Adrenal gland (tissue), 9 donors: ENCODE measurements at regions not wholly inside any gene's neighbourhood (a gene's known extent, or its start where the extent isn't known, plus 50 kb on each side); places are given as distances from the start of the nearest gene placed in this dataset.

Source experiments
- DNase-seq, 7 donors: peaks; one replicate each; pipeline ENCODE4 v3.0.0-alpha.2; 2019 to 2020
- H3K27ac ChIP-seq, 5 donors: fragments of 200-600 bp; sonication (generic) in 4 of 5; 1 replicate in 3 of 5; 2 replicates in 2 of 5; pipeline versions ENCODE4 v1.5.1 to v1.8.0; 2016 to 2020; ENCODE audit warnings: mild to moderate bottlenecking in 1 of 5
- H3K27me3 ChIP-seq: fragments of 200-600 bp; 2 replicates; pipeline ENCODE4 v1.8.0; 2021
- H3K36me3 ChIP-seq, 2 donors: fragments of 200-600 bp; replicated peaks in 1 of 2; 1 replicate in 1 of 2; 2 replicates in 1 of 2; pipeline versions ENCODE4 v1.5.1 to v1.8.0; 2018 to 2022
- H3K4me1 ChIP-seq, 2 donors: fragments of 200-600 bp; replicated peaks in 1 of 2; 1 replicate in 1 of 2; 2 replicates in 1 of 2; pipeline versions ENCODE4 v1.5.1 to v1.8.0; 2018 to 2021
- H3K4me3 ChIP-seq, 4 donors: fragments of 200-600 bp; sonication (generic) in 3 of 4; one replicate each; pipeline ENCODE4 v1.5.1; 2016 to 2018
- H3K9me3 ChIP-seq, 3 donors: fragments of 200-600 bp; sonication (generic) in 1 of 3; replicated peaks in 1 of 3; 1 replicate in 2 of 3; 2 replicates in 1 of 3; pipeline versions ENCODE4 v1.5.1 to v1.8.0; 2016 to 2021
- POLR2A ChIP-seq, 2 donors: fragments of 450-650 bp; IDR thresholded peaks; one replicate each; pipeline ENCODE4 v1.6.1; 2017; ENCODE audit warnings: antibody characterized with exemption in 2 of 2, mild to moderate bottlenecking in 2 of 2, moderate library complexity in 1 of 2
- WGBS, 4 donors: extraction: QIAGEN DNeasy Blood & Tissue Kit in 2 of 4; methylation state at CpG; one replicate each; pipeline versions ENCODE4 v1.1.5 to v1.1.7; 2013 to 2017; 5-methylcytosine and 5-hydroxymethylcytosine counted together
- intact Hi-C, 2 donors: fragments of 100-400 bp; cut with DNase I; formaldehyde crosslinking; loops; one replicate each; pipeline versions ENCODE4 v1.14.1 to v1.15.0; 2022 to 2023
- TF ChIP-seq, protein P1 (sequence below), 6 experiments: fragments of 450-650 bp in 4 of 6; fragments of 200-600 bp in 2 of 6; sonication (generic) in 1 of 6; IDR thresholded peaks; 1 replicate in 5 of 6; 2 replicates in 1 of 6; pipeline versions ENCODE4 v1.5.1 to v1.8.0; 2016 to 2021; ENCODE audit warnings: antibody characterized with exemption in 6 of 6, mild to moderate bottlenecking in 2 of 6, moderate library complexity in 1 of 6
- donor health status: healthy with polysubstance abuse.
- donor health status: Bipolar disorder and iron deficiency.
- donor health status: DM: yes; HTN: yes; CAD: no.
- donor health status: DM: no; HTN: no; CAD: no.
- donor health status: DM: no; HTN: no; CAD: no.

DNA sequence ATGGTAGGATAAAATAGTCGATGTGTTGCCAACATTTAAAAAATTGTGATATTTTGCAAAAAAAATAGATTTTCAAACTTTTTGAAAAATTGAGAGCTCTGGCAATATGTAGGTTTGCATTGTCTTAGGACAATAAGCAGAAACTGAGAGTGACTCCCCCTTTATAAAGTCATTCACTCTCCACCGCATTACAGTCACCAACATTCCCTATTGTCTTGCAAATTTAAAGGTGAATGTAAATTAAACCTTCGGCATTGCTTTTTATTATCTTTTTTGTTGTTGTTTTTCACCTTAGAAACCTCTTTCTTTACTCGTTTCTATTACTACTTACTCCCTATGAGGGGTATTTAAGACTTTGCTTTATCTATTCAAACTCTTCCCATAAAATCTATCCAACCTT is 944.2 kb downstream of the DTWD2 start:
- no peak for DNase-seq
- no peaks in the 10 kb centered on the region for H3K4me1 ChIP-seq
- H3K36me3 ChIP-seq = no peaks in the 10 kb centered on the region
- H3K27me3 ChIP-seq = no peaks in the 10 kb centered on the region
- H3K4me3 ChIP-seq = no peak overlapping the region
- 70 to 79% (median 76%) methylated on average over 4 of the region's 4 CpGs for WGBS, 4 donors
- TF ChIP-seq POLR2A (IDR thresholded peaks at IDR 0.05) = no peak
- no peak overlapping the region for H3K27ac ChIP-seq
- peaks cover 0 to 7% (median 0%) of the 10 kb centered on the region in 3 donors for H3K9me3 ChIP-seq
- intact Hi-C loops = no loop called here

- no peaks in the 10 kb centered on the region for H3K36me3 ChIP-seq
- TF ChIP-seq, protein P1, sequence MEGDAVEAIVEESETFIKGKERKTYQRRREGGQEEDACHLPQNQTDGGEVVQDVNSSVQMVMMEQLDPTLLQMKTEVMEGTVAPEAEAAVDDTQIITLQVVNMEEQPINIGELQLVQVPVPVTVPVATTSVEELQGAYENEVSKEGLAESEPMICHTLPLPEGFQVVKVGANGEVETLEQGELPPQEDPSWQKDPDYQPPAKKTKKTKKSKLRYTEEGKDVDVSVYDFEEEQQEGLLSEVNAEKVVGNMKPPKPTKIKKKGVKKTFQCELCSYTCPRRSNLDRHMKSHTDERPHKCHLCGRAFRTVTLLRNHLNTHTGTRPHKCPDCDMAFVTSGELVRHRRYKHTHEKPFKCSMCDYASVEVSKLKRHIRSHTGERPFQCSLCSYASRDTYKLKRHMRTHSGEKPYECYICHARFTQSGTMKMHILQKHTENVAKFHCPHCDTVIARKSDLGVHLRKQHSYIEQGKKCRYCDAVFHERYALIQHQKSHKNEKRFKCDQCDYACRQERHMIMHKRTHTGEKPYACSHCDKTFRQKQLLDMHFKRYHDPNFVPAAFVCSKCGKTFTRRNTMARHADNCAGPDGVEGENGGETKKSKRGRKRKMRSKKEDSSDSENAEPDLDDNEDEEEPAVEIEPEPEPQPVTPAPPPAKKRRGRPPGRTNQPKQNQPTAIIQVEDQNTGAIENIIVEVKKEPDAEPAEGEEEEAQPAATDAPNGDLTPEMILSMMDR (IDR thresholded peaks at IDR 0.05) = no peak
- no peak for TF ChIP-seq POLR2A (IDR thresholded peaks at IDR 0.05)
- H3K27me3 ChIP-seq = no peaks in the 10 kb centered on the region
- DNase-seq = no peak
- H3K27ac ChIP-seq = no peak overlapping the region
- no peak overlapping the region for H3K4me3 ChIP-seq
- intact Hi-C loops = no loop called here
- no peaks in the 10 kb centered on the region for H3K4me1 ChIP-seq
- peaks cover 0 to 3% (median 0%) of the 10 kb centered on the region in 3 donors for H3K9me3 ChIP-seq
Measured at GRCh38 chr5:118043531-118043930, 944.8 kb downstream of the DTWD2 start.

DNA sequence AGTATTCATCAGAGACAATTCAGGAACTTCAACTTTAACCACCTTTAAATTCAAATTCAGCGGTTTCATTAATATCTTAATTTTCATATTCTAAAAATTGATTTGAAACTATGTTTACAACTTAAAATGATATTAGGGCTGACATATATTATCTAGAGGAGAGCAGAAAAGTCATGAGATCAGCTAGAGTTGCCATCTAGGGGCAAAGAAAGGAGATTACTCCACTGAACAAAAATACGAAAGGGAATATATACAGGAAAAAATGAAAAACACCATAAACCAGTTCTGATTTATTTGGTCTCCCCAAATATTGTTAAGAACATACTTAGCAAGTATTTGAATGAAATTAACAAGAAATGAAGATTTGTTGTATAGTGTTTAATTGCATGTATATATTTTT is 946.3 kb downstream of the DTWD2 start:
- DNase-seq = no peak
- 62 to 74% (median 68%) methylated on average over 2 of the region's 2 CpGs for WGBS, 4 donors
- Histone ChIP-seq H3K27me3 (no peaks in the 10 kb centered on the region), H3K36me3 (no peaks in the 10 kb centered on the region), H3K27ac (no peak overlapping the region), H3K4me3 (no peak overlapping the region), H3K9me3 (no peaks in the 10 kb centered on the region), H3K4me1 (no peaks in the 10 kb centered on the region)
- intact Hi-C loops = no loop called here
- no peak for TF ChIP-seq POLR2A (IDR thresholded peaks at IDR 0.05)
- TF ChIP-seq, protein P1 (IDR thresholded peaks at IDR 0.05) = no peak

- Histone ChIP-seq H3K27ac (no peak overlapping the region), H3K9me3 (no peaks in the 10 kb centered on the region), H3K27me3 (no peaks in the 10 kb centered on the region), H3K36me3 (no peaks in the 10 kb centered on the region), H3K4me3 (no peak overlapping the region), H3K4me1 (no peaks in the 10 kb centered on the region)
- TF ChIP-seq, protein P1 (IDR thresholded peaks at IDR 0.05) = no peak
- TF ChIP-seq POLR2A (IDR thresholded peaks at IDR 0.05) = no peak
- intact Hi-C loops = no loop called here
- WGBS, 4 donors = 28 to 31% (median 29%) methylated on average over 1 of the region's 1 CpG
- no peak for DNase-seq
Measured at GRCh38 chr5:118040496-118040895, 947.9 kb downstream of the DTWD2 start.

DNA sequence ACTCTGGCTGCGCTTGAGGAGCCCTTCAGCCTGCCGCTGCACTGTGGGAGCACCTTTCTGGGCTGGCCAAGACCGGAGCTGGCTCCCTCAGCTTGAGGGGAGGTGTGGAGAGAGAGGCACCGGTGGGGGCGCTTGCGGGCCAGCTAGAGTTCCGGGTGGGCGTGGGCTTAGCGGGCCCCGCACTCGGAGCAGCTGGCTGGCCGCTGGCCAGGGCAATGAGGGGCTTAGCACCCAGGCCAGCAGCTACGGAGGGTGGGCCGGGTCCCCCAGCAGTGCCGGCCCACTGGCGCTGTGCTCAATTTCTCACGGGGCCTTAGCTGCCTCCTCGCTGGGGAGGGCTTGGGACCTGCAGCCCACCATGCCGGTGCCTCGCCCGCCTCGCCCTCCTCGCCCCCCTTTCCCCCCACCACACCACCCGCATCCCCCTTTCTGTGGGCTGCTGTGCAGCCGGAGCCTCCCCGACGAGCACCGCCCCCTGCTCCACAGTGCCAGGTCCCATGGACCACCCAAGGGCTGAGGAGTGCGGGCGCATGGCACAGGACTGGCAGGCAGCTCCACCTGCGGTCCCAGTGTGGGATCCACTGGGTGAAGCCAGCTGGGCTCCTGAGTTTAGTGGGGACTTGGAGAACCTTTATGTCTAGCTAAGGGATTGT is 954.5 kb downstream of the DTWD2 start:
- Histone ChIP-seq H3K27me3 (no peaks in the 10 kb centered on the region), H3K4me3 (no peak overlapping the region), H3K27ac (no peak overlapping the region), H3K4me1 (no peaks in the 10 kb centered on the region), H3K9me3 (no peaks in the 10 kb centered on the region), H3K36me3 (no peaks in the 10 kb centered on the region)
- no peak for TF ChIP-seq POLR2A (IDR thresholded peaks at IDR 0.05)
- TF ChIP-seq, protein P1 (IDR thresholded peaks at IDR 0.05) = no peak
- intact Hi-C loops = no loop called here
- DNase-seq = no peak
- 91 to 93% (median 92%) methylated on average over 16 to 31 of the region's 31 CpGs for WGBS, 4 donors
